Endothelial cell of hepatic sinusoid (primary cell): ENCODE measurements at regions not wholly inside any gene's neighbourhood (a gene's known extent, or its start where the extent isn't known, plus 50 kb on each side); places are given as distances from the start of the nearest gene placed in this dataset.

Source experiments
- in situ Hi-C: cut with HindIII; loops from 2 replicates; pipeline ENCODE4 v1.10.0; 2017; ENCODE audit warnings: low sequenced_read_pairs

DNA sequence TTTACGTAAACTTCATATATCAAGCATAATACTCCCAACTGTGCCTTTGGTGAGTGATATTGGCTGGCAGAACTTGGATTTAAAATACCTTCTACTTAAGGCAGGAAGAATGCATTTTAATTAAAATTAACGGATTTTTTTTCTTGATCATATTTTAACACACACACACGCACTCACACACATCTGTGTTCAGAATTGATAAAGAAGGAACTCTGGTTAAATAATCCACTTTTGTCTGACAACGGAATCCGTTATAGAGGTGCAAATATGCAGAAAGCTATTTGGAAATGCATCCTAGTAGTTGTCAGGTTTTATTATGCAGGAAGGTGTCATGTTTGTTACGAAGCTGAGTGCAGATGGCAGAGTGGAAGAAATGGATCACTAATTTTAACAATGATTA lies 105.5 kb upstream of the ZNF536 start:
- in situ Hi-C loops: no loop called here

GRCh38 chr19:30267332-30267731 lies 104.9 kb upstream of the ZNF536 start:
- in situ Hi-C loops: no loop called here

- in situ Hi-C loops: no loop called here
Measured at GRCh38 chr19:30268601-30269000, 103.6 kb upstream of the ZNF536 start.

DNA sequence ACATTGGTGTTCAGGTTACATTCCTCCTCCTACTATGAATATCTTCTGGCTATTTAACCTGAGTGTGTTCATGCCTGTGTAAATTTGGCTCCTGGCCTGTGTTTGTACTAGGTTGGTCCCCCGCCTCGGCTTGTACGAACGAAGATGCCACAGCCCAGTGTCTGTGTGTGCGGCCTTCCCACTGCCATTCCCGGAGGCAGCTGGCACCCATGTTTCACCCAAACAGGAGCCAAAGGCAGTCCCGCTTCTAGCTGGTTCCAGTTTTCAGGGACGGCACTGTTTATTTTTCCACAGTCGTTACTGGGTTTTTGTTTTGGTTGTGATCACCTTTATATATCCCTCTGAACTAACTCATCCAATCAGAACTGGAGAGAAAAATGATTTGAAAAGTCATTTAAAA lies 102.5 kb upstream of the ZNF536 start:
- in situ Hi-C loops: no loop called here

- in situ Hi-C loops: no loop called here
Measured at GRCh38 chr19:30271816-30272215, 100.4 kb upstream of the ZNF536 start.

DNA sequence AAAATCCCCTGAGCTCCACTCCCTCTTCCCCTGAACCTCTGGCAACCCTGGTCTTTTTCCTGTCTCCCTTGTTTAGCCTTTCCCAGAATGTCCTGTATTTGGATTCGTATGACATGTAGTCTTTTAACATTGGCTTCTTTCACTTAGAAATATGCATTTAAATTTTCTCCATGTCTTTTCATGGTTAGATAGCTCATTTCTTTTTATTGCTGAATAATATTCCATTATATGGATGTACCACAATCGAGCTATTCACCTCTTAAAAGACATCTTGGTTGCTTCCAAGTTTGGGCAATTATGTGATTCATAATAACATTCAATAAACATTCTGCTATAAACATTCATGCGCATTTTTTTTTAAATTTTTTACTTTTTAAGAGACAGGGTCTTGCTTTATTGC lies 99.6 kb upstream of the ZNF536 start:
- in situ Hi-C loops: no loop called here

DNA sequence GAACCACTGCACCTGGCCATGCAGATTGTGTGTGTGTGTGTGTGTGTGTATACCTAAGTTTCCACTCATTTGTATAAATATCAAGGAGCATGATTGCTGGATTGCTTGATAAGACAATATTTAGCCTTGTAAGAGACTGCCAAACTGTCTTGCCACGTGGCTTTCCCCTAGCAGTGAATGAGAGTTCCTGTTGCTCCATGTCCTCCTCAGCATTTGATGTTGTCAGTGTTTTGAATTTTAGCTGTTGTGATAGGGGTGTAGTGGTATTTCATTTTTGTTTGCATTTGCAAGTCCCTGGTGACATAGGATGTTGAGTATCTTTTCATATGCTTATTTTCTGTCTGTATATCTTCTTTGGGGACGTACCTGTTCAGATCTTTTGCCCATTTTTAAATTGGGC lies 99.0 kb upstream of the ZNF536 start:
- in situ Hi-C loops: no loop called here

DNA sequence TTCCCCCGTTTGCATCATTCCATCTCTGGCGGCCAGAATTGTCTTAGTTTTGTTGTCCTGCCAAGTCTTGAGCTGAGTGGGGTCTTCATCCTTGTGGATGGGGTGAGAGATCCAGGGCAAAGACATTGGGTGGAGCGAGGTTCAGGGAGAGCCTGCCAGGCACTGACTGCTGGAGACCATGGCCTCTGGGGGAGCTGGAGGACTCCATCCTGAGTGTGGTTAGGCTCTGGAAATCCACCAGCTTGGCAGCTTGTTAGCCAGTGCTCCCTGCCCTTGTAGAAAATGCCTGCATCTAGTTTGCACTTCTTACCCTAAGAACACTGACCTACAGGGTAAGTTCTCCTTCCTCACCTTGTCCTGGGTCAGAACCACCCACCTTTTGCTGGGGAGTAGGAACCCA lies 97.2 kb upstream of the ZNF536 start:
- in situ Hi-C loops: no loop called here

DNA sequence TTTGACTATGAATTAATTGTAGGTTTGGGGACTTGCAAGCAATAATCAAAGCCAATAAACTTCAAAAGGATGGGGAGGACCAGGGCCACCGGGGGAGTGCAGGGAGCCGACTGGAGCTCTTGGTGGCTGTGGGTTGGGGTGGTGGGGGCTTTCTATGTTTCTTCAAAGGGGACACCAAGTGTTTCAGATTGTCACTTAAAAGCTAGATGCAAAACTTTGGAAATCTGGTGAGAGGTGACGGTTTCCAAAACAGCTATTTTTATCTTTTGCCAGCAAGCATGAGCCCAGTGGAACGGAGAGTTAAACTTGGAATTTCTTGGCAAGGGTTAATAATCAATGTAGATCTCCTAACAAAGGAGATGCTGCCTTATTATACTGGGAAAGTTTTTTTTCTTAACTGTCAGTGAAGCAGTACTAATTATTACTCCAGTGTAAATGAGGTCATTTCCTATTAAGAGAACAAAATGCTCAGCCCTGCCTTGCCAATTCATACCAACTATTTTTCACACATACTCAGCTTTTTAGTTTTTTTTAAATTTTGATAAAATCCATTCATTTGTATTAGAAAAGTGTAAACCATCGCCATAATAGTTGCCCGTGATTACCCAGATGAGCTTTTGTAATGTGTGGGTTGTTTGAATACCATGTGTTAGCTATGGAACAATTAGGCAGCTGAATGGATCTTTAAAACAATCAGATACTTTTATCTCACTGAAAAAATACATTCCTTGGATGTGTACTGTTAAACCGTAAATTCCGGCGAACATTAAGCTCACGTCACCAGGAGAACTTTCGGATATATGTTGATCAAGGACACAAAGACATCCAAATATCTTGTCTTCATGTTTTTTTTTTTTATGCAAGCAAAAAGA lies 95.9 kb upstream of the ZNF536 start:
- in situ Hi-C loops: no loop called here

DNA sequence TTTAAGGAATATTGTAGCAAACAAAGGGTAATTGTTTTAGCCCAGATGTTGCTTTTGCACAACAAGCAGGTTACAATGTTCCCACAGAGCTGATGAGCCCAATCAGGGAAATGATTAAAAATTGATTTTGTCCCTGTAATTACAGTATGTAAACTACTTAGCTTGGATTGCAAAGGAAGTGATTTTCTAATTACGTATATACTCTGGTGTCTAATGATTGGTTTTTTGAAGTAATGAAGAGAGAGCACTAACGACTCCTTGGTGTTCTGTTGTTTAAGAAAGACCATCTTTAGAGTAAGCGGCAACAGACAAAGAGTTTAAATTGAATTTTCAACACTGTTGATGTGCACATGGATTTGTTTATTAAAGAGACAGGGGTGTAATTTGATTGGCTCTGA lies 95.3 kb upstream of the ZNF536 start:
- in situ Hi-C loops: no loop called here

DNA sequence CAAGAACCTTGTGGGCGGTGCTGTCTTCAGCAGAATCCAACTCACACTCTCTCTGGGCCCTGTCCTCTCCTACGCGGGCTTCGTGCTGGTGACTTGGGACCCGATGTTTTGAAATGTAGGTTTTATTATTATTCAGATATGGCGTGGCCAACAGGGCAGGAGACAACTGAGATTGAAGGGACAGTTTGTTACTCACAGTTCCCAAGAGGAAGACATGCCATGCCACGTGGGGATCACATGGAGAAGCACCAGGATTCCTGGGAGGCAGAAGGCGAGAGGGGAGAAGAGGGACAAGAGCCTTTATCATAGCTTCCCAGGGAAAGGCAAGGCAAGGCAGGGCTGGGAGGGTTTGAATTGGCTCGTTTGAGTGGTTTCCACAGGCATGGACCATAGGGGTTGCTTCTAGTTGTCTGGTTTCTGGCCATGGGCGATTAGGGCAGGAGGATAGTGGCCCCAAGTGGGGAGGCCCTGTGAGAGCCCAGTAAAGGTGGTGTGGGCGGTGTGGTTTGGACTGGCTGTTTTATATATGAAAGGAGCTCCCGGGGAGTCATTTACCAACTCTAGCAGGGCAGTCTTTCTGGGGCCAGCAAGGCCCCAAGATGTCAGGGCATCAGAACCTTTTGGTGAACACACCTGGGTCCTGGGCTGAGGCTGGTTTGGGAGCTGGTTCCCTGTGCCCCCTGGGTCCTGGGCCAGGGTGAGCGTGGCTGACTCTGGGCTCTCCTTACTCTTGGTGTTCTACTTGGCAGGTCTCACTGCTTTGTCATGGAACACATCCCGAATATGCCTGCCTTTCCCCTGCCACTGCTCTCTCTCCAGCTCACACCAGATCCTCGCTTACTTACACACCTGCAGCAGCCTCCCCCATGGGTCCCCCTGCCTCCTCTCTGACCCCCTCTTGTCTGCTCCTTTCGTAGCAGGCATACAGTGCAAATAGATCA lies 94.0 kb upstream of the ZNF536 start:
- in situ Hi-C loops: no loop called here

GRCh38 chr19:30278882-30279254 lies 93.3 kb upstream of the ZNF536 start:
- in situ Hi-C loops: no loop called here

DNA sequence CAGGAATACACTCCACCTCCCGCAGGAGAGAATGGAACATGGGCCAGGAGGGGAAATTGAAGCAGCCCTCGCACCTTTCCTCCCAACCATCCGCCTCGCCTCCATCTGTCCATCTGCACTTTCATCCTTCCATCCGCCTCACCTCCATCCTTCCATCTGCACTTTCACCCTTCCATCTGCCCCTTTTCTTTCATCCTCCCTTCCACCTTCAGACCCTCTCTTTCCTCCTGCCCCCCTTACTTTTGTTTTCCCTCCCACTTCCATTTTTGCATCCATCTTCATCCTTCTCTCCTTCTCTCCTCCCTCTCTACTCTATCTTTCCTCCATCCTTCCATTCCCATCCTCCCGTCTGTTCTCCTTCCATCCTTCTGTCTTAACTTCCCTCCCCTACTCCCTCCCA lies 92.2 kb upstream of the ZNF536 start:
- in situ Hi-C loops: no loop called here

GRCh38 chr19:30281906-30282305 lies 90.3 kb upstream of the ZNF536 start:
- in situ Hi-C loops: no loop called here

- in situ Hi-C loops: no loop called here
Measured at GRCh38 chr19:30283556-30283955, 88.6 kb upstream of the ZNF536 start.

DNA sequence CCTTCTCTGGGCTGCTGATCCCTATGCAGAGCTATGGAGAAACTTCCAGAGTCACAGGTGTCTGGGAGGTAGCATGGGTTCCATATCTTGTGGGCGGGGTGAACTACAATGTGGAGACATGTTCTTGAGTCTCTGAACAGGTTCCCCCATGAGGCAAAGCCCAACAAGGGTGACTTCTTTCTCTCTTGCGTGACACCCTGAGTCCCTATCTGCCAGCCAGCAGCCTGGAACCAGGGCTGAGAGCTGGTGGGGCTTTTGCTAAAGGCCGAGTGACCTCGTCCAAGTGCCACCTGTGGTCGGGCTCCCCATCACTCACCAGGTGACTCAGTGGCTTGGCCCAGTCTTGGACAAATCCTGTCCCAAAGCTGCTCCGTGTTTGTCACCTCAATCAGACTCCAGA lies 88.0 kb upstream of the ZNF536 start:
- in situ Hi-C loops: no loop called here

DNA sequence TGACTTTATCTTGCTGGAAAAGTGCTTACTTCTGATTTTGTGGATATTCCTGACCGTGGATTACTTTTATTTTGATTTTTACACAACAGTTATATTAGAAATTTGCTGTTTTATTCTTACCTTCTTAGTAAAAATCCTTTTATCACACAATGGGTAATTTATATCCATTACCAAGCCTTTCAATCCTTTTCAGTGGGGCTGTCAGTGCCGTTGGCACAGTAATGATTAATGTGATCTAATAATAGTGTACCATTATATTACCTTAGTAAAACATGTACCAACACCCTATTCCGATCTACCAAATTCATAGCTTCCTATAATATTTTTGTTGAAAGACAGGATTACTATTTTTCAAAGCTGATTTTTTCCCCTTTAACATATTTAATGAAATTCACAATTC lies 87.3 kb upstream of the ZNF536 start:
- in situ Hi-C loops: no loop called here

DNA sequence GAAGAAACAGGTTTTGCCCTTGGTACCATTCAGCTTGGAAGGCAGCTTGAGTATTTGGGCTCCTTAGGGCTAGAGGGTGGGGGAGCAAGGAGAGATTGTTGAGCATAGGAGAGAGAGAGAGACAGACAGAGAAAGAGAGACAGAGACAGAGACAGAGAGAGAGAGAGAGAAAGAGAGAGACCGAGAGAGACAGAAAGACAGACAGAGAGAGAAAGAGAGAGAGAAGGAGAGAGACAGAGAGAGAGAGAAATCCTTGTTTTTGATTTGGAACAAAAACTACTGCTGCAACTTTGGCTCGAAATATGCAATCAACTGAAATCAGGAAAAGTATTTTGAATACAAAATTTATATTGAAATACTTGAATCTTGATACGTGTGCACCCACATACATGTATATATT lies 85.8 kb upstream of the ZNF536 start:
- in situ Hi-C loops: no loop called here

DNA sequence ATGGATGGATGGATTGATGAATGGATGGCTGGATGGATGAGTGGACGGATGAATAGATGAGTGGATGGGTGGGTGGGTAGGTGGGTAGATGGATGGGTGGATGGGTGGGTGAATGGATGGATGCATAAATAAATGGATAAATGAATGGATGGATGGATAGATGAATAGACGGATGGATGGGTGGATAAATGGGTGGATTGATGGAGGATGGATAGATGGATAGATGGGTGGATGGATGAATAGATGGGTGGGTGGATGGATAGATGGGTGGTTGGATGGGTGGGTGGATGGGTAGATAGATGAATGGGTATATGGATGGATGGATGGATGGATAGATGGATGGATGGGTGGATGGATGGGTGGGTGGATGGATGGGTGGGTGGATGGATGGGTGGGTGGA lies 84.9 kb upstream of the ZNF536 start:
- in situ Hi-C loops: no loop called here

DNA sequence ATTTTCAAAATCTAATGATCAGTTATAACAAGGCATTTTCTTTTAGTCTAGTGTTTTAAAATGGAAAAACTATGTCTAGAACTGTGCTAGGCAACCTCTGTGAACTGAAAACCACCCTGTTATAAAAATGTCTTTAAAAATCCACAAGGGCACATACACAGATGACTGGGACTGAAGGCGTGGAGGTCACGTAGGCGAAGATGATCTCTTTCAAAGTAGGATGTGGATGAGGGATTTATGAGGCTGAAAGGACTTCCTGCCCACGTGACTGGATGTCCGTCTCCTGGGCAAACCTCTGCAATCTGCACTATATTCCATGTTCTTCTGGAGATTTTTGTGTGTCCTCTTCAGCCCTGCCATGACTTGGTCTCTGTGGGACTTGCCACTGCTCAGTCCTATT lies 84.2 kb upstream of the ZNF536 start:
- in situ Hi-C loops: no loop called here

- in situ Hi-C loops: no loop called here
Measured at GRCh38 chr19:30288911-30289310, 83.3 kb upstream of the ZNF536 start.

DNA sequence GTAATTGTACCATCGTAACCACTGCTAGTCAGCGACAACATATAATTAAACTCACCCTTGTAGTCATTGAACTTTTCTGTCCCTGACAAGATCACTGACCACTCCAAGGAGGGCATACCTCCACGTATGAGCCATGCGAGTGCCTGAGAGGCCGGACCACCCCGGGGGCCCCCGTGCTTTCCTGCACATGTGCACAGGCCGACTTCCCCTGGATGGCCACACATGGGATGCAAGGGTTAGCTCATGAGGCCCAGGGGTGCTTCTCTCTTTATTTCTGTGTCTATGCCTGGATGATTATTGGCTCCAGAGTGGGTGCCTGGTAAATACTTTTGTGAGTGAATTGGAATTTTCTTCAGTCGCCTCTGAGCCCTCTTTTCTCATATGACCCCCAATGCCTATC lies 82.8 kb upstream of the ZNF536 start:
- in situ Hi-C loops: no loop called here
